Bronchial epithelial cell (primary cell): ENCODE measurements at regions not wholly inside any gene's neighbourhood (a gene's known extent, or its start where the extent isn't known, plus 50 kb on each side); places are given as distances from the start of the nearest gene placed in this dataset.

Experiments
- DNase-seq: peaks from one replicate; pipeline ENCODE4 v3.0.0-alpha.2; 2010; ENCODE audit warnings: low read depth
- FAIRE-seq: peaks from 2 replicates; lab custom pipeline; 2011; peaks lifted over from hg19 to GRCh38; lab: Jason Lieb, UNC
- H3K27me3 ChIP-seq: 2 replicates; pipeline ENCODE4 v1.5.1; 2011; ENCODE audit warnings: low read length; ENCODE audit not compliant: control insufficient read depth, insufficient read depth
- H3K36me3 ChIP-seq: 2 replicates; pipeline ENCODE4 v1.5.1; 2011; ENCODE audit warnings: low read length; ENCODE audit not compliant: control insufficient read depth, insufficient read depth
- H3K4me3 ChIP-seq: 2 replicates; pipeline ENCODE4 v1.5.1; 2011; ENCODE audit warnings: mild to moderate bottlenecking, low read depth, low read length, control low read depth
- TF ChIP-seq, protein P1 (sequence below): IDR thresholded peaks from 2 replicates; pipeline ENCODE4 v1.5.1; 2011; ENCODE audit warnings: mild to moderate bottlenecking, moderate library complexity, low read length, control low read depth, inconsistent platforms; ENCODE audit not compliant: insufficient read depth, severe bottlenecking

DNA sequence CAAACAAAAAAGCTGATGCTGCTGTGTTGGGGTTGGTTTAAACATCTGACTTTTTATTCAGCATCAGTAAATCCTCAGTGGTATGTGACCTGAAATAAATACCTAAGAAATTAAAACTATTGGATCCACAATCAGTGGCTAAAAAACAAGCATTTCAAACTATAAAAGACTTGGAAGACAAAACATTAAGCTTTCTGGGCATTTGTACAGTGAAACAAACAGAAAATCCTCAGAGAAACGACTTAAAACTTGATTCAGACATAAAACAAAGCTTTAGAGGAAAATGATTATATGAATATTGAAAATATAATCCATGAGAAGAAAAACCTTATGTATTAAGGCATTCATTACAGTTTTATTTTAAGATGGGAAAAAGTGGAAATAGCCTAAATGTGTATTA is 213.3 kb upstream of the INTU start:
- DNase-seq (no peak), FAIRE-seq (no peak)
- Histone ChIP-seq H3K36me3 (no peaks in the 10 kb centered on the region), H3K4me3 (no peak overlapping the region), H3K27me3 (no peaks in the 10 kb centered on the region)
- TF ChIP-seq, protein P1, sequence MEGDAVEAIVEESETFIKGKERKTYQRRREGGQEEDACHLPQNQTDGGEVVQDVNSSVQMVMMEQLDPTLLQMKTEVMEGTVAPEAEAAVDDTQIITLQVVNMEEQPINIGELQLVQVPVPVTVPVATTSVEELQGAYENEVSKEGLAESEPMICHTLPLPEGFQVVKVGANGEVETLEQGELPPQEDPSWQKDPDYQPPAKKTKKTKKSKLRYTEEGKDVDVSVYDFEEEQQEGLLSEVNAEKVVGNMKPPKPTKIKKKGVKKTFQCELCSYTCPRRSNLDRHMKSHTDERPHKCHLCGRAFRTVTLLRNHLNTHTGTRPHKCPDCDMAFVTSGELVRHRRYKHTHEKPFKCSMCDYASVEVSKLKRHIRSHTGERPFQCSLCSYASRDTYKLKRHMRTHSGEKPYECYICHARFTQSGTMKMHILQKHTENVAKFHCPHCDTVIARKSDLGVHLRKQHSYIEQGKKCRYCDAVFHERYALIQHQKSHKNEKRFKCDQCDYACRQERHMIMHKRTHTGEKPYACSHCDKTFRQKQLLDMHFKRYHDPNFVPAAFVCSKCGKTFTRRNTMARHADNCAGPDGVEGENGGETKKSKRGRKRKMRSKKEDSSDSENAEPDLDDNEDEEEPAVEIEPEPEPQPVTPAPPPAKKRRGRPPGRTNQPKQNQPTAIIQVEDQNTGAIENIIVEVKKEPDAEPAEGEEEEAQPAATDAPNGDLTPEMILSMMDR: no peak

DNA sequence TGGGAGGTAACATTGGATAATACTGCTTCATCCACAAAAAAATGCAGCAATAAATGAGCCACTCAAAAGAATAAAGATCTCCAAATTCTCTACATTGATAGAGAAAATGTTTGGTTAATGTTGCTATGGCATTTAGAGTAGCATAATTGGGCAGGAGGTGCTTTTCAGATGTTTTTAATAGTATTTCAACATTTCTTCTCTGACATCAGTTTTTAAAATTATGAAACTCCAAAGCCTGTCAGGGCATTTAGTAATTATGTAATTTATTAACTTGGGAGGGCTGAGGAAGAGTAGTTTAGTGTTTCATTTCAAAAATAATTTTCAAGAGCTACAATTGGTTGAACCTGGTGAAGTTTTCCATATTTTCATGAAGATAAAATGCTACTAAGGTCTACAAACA is 211.3 kb upstream of the INTU start:
- Histone ChIP-seq H3K36me3 (no peaks in the 10 kb centered on the region), H3K27me3 (no peaks in the 10 kb centered on the region), H3K4me3 (no peak overlapping the region)
- DNase-seq (no peak), FAIRE-seq (no peak)
- TF ChIP-seq, protein P1: no peak

DNA sequence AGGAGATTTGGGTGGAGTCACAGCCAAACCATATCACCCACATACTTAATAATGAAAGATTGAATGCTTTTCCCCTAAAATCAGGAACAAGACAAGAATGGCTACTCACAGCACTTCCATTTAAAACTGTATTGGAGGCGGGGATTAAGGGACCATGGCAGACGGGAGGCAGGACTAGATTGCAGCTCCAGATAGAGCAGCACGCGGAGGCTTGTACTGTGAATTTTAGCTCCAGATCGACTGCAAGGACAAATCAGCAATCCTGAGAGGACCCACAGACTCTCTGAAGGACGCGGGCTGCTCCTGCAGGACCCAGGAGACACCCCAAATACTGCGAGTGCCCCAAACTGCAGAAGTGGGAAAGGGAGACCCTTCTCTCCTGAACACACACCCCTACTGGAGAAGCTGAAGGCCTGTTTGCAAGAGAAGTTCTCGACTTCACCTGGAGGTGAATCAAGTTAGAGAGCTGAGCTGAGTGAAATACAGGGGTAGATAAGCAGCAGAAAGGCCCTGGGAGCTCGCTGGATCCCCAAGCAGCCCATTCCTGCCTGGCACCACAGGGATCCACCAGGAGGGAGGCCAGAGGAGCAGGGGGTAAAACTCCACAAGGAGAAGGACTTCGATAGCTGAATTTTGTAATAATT is 207.4 kb upstream of the INTU start:
- TF ChIP-seq, protein P1: no peak
- H3K4me3 ChIP-seq: no peak overlapping the region
- H3K36me3 ChIP-seq: no peaks in the 10 kb centered on the region
- H3K27me3 ChIP-seq: no peaks in the 10 kb centered on the region
- DNase-seq (no peak), FAIRE-seq (no peak)

GRCh38 chr4:127425851-127426250 is 206.9 kb upstream of the INTU start:
- no peak overlapping the region for H3K4me3 ChIP-seq
- no peak for DNase-seq
- H3K27me3 ChIP-seq: no peaks in the 10 kb centered on the region
- H3K36me3 ChIP-seq: no peaks in the 10 kb centered on the region
- TF ChIP-seq, protein P1: no peak
- FAIRE-seq: peak; percentile 62

DNA sequence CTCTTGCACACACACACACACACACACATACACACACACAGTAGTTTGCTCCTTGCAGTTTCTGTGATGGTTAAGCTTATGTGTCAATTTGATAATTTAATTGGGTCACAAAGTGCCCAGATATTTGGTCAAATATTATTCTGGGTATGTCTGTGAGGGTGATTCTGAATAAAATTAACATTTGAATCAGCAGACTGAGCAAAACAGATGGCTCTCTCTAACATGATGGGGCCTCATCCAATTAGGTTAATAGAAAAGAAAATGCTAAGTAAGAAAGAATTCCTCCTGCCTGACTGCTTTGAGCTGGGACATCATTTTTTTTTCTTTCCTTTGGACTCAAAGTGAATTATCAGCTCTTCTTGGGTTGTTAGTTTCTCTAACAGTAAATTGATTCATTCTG is 191.2 kb upstream of the INTU start:
- H3K36me3 ChIP-seq: no peaks in the 10 kb centered on the region
- TF ChIP-seq, protein P1: no peak
- FAIRE-seq: no peak

GRCh38 chr4:127445471-127445870 is 187.3 kb upstream of the INTU start:
- Histone ChIP-seq H3K36me3 (no peaks in the 10 kb centered on the region), H3K27me3 (no peaks in the 10 kb centered on the region), H3K4me3 (no peak overlapping the region)
- TF ChIP-seq, protein P1: no peak
- no peak for FAIRE-seq
- DNase-seq: no peak

More for the DNA sequence above, 191.2 kb upstream of the INTU start:
- no peak for DNase-seq
- Histone ChIP-seq H3K4me3 (no peak overlapping the region), H3K27me3 (no peaks in the 10 kb centered on the region)
